ENCODE measurements at regions not wholly inside any gene's neighbourhood (a gene's known extent, or its start where the extent isn't known, plus 50 kb on each side); places are given as distances from the start of the nearest gene placed in this dataset.

DNA sequence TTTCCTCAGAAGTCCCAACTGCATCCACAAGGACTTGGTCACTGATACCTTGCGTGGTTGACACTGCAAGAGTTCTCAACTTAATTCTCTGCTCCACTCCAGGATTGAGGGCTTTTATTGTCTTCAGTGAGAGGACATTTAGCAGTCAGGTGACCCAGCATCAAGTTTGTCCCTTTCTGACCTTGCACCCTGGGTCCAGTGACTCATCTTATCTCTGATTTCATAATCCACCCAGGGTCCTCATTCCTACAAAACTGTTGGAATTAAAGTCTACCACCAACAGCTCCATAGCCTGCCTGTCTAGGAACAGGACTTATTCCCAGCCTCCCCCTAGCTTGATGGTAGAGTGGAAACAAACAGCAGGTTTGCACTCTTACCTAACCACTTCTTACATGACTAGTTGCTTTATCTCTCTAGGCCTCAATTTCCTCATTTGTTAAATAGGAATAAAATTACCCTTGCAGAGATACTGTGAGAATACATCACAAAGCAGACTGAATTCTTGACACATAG lies 151.3 kb upstream of the LPP start:
- Mint-ChIP-seq H3K9me3 (ENCODE audit: unreplicated experiment) (no peaks in the 10 kb centered on the region), H3K4me1 (ENCODE audit: unreplicated experiment) (peaks cover 3% of the 10 kb centered on the region), H3K36me3 (ENCODE audit: unreplicated experiment) (peaks cover 2% of the 10 kb centered on the region), H3K4me3 (ENCODE audit: unreplicated experiment) (no peak overlapping the region), H3K27me3 (ENCODE audit: unreplicated experiment) (no peaks in the 10 kb centered on the region), H3K27ac (ENCODE audit: unreplicated experiment) (no peak overlapping the region)
- DNase-seq (ENCODE audit: extremely low spot score, unreplicated experiment) = no peak
- TF ChIP-seq CTCF (IDR thresholded peaks at IDR 0.05) = no peak

GRCh38 chr3:188003188-188004171 lies 150.5 kb upstream of the LPP start:
- Mint-ChIP-seq H3K4me1 (ENCODE audit: unreplicated experiment) (peaks cover 3% of the 10 kb centered on the region), H3K36me3 (ENCODE audit: unreplicated experiment) (peaks cover 2% of the 10 kb centered on the region), H3K9me3 (ENCODE audit: unreplicated experiment) (no peaks in the 10 kb centered on the region), H3K27me3 (ENCODE audit: unreplicated experiment) (no peaks in the 10 kb centered on the region), H3K27ac (ENCODE audit: unreplicated experiment) (no peak overlapping the region), H3K4me3 (ENCODE audit: unreplicated experiment) (no peak overlapping the region)
- no peak for TF ChIP-seq CTCF (IDR thresholded peaks at IDR 0.05)
- DNase-seq (ENCODE audit: extremely low spot score, unreplicated experiment) = no peak

- H3K36me3 Mint-ChIP-seq (ENCODE audit: unreplicated experiment) = peaks cover 2% of the 10 kb centered on the region
- TF ChIP-seq CTCF (IDR thresholded peaks at IDR 0.05) = no peak
- no peak overlapping the region for H3K4me3 Mint-ChIP-seq (ENCODE audit: unreplicated experiment)
- H3K4me1 Mint-ChIP-seq (ENCODE audit: unreplicated experiment) = no peaks in the 10 kb centered on the region
- no peaks in the 10 kb centered on the region for H3K9me3 Mint-ChIP-seq (ENCODE audit: unreplicated experiment)
- DNase-seq (ENCODE audit: extremely low spot score, unreplicated experiment) = no peak
- H3K27ac Mint-ChIP-seq (ENCODE audit: unreplicated experiment) = no peak overlapping the region
- H3K27me3 Mint-ChIP-seq (ENCODE audit: unreplicated experiment) = no peaks in the 10 kb centered on the region
These were observed 147.1 kb upstream of the LPP start for GRCh38 chr3:188006726-188007393.

DNA sequence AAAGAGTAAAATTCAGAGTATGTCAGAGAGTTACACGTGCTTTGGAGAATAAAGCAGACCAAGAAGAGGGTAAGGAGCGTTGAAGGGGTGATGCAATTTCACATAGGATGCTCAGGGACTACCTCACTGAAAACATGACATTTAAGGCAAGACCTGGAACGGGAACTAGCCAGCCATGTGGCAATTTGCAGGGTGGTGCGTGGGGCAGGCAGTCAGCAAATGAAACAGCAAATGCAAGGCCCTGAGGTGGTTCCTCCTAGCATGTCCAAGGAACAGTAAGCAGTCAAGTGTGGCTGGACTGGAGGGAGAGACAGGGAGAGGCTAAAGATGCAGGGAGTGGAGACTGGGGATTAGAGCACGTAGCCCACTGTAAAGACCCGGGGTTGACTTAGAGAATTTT lies 146.1 kb upstream of the LPP start:
- DNase-seq (ENCODE audit: extremely low spot score, unreplicated experiment) = no peak
- TF ChIP-seq CTCF (IDR thresholded peaks at IDR 0.05) = no peak
- no peaks in the 10 kb centered on the region for H3K27me3 Mint-ChIP-seq (ENCODE audit: unreplicated experiment)
- H3K36me3 Mint-ChIP-seq (ENCODE audit: unreplicated experiment) = peaks cover 2% of the 10 kb centered on the region
- no peaks in the 10 kb centered on the region for H3K4me1 Mint-ChIP-seq (ENCODE audit: unreplicated experiment)
- H3K27ac Mint-ChIP-seq (ENCODE audit: unreplicated experiment) = no peak overlapping the region
- H3K4me3 Mint-ChIP-seq (ENCODE audit: unreplicated experiment) = no peak overlapping the region
- H3K9me3 Mint-ChIP-seq (ENCODE audit: unreplicated experiment) = no peaks in the 10 kb centered on the region

Data from osteocyte (in vitro differentiated cells).